ENCODE measurements at regions not wholly inside any gene's neighbourhood (a gene's known extent, or its start where the extent isn't known, plus 50 kb on each side); places are given as distances from the start of the nearest gene placed in this dataset.

GRCh38 chr2:120654381-120655134 is 81.1 kb upstream of the GLI2 start:
- no peak for DNase-seq (ENCODE audit: low read depth in 2 of 2)

GRCh38 chr2:120656273-120656950 is 79.3 kb upstream of the GLI2 start:
- DNase-seq (ENCODE audit: low read depth in 2 of 2) = no peak

- DNase-seq (ENCODE audit: low read depth in 2 of 2) = no peak
These were observed 77.5 kb upstream of the GLI2 start for GRCh38 chr2:120658042-120658769.

GRCh38 chr2:120658770-120659158 is 76.9 kb upstream of the GLI2 start:
- DNase-seq (ENCODE audit: low read depth in 2 of 2) = no peak

- no peak for DNase-seq (ENCODE audit: low read depth in 2 of 2)
These were observed 76.2 kb upstream of the GLI2 start for GRCh38 chr2:120659275-120659977.

GRCh38 chr2:120660056-120660694 is 75.5 kb upstream of the GLI2 start:
- DNase-seq (ENCODE audit: low read depth in 2 of 2) = no peak

- no peak for DNase-seq (ENCODE audit: low read depth in 2 of 2)
These were observed 74.8 kb upstream of the GLI2 start for GRCh38 chr2:120660771-120661459.

- no peak for DNase-seq (ENCODE audit: low read depth in 2 of 2)
These were observed 74.1 kb upstream of the GLI2 start for GRCh38 chr2:120661551-120661950.

- no peak for DNase-seq (ENCODE audit: low read depth in 2 of 2)
These were observed 73.6 kb upstream of the GLI2 start for GRCh38 chr2:120662046-120662445.

- no peak for DNase-seq (ENCODE audit: low read depth in 2 of 2)
These were observed 72.9 kb upstream of the GLI2 start for GRCh38 chr2:120662746-120663145.

- DNase-seq (ENCODE audit: low read depth in 2 of 2) = no peak
These were observed 69.2 kb upstream of the GLI2 start for GRCh38 chr2:120666433-120666832.

- DNase-seq (ENCODE audit: low read depth in 2 of 2) = no peak
These were observed 67.7 kb upstream of the GLI2 start for GRCh38 chr2:120667981-120668380.

GRCh38 chr2:120669121-120669952 is 66.3 kb upstream of the GLI2 start:
- no peak for DNase-seq (ENCODE audit: low read depth in 2 of 2)

GRCh38 chr2:120669971-120670370 is 65.7 kb upstream of the GLI2 start:
- no peak for DNase-seq (ENCODE audit: low read depth in 2 of 2)

- no peak for DNase-seq (ENCODE audit: low read depth in 2 of 2)
These were observed 65.3 kb upstream of the GLI2 start for GRCh38 chr2:120670371-120670770.

- DNase-seq (ENCODE audit: low read depth in 2 of 2) = no peak
These were observed 64.7 kb upstream of the GLI2 start for GRCh38 chr2:120670771-120671480.

- no peak for DNase-seq (ENCODE audit: low read depth in 2 of 2)
These were observed 63.0 kb upstream of the GLI2 start for GRCh38 chr2:120672526-120673204.

GRCh38 chr2:120673205-120673550 is 62.5 kb upstream of the GLI2 start:
- no peak for DNase-seq (ENCODE audit: low read depth in 2 of 2)

GRCh38 chr2:120673571-120674061 is 62.1 kb upstream of the GLI2 start:
- DNase-seq (ENCODE audit: low read depth in 2 of 2) = no peak

Data from stimulated activated CD8-positive, alpha-beta memory T cell treated with anti-CD3 and anti-CD28 coated beads, Interleukin-7, amount 100 ng/mL, for 1 hour (primary cell).